C4-2B (cell line): ENCODE measurements at regions not wholly inside any gene's neighbourhood (a gene's known extent, or its start where the extent isn't known, plus 50 kb on each side); places are given as distances from the start of the nearest gene placed in this dataset.

ENCODE experiments used
- ZFX ChIP-seq: fragments of 450-650 bp; IDR thresholded peaks from 2 replicates; pipeline ENCODE4 v1.6.1; 2017
- TF ChIP-seq, protein P1 (sequence below): fragments of 450-650 bp; conservative IDR thresholded peaks from 2 replicates; pipeline ENCODE4 v1.5.1; 2017; ENCODE audit warnings: mild to moderate bottlenecking

DNA sequence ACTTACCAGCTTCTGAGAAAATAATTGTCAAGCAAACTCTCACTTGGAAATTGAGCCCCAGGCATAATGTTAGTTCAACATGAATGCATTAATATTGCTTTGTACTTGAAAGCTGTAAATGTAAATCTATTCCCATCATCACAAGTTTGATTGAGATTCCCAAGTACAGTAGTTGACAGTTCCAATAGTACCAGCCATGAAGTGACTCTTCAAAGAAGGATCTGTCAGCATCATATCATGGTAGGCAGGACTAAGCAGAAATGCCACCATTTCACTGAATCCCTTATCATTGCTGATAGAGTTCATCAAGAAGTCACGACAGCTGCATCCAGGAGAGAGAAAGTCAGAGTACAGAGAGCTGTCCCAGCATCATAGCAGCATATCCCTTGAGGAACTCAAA lies 348.7 kb downstream of the OMA1 start:
- no peak for TF ChIP-seq ZFX
- TF ChIP-seq, protein P1, sequence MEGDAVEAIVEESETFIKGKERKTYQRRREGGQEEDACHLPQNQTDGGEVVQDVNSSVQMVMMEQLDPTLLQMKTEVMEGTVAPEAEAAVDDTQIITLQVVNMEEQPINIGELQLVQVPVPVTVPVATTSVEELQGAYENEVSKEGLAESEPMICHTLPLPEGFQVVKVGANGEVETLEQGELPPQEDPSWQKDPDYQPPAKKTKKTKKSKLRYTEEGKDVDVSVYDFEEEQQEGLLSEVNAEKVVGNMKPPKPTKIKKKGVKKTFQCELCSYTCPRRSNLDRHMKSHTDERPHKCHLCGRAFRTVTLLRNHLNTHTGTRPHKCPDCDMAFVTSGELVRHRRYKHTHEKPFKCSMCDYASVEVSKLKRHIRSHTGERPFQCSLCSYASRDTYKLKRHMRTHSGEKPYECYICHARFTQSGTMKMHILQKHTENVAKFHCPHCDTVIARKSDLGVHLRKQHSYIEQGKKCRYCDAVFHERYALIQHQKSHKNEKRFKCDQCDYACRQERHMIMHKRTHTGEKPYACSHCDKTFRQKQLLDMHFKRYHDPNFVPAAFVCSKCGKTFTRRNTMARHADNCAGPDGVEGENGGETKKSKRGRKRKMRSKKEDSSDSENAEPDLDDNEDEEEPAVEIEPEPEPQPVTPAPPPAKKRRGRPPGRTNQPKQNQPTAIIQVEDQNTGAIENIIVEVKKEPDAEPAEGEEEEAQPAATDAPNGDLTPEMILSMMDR = no peak
